Putamen (tissue), 1 donor: ENCODE measurements at regions not wholly inside any gene's neighbourhood (a gene's known extent, or its start where the extent isn't known, plus 50 kb on each side); places are given as distances from the start of the nearest gene placed in this dataset.
"Not testable (repeated sequence)": the region's sequence is repeated elsewhere in the genome, so short reads cannot be mapped to it uniquely, and the experiment has no call there.

Experiments
- DNase-seq: peaks from one replicate; pipeline ENCODE4 v3.0.0-alpha.2; 2016; ENCODE audit warnings: low spot score

DNA sequence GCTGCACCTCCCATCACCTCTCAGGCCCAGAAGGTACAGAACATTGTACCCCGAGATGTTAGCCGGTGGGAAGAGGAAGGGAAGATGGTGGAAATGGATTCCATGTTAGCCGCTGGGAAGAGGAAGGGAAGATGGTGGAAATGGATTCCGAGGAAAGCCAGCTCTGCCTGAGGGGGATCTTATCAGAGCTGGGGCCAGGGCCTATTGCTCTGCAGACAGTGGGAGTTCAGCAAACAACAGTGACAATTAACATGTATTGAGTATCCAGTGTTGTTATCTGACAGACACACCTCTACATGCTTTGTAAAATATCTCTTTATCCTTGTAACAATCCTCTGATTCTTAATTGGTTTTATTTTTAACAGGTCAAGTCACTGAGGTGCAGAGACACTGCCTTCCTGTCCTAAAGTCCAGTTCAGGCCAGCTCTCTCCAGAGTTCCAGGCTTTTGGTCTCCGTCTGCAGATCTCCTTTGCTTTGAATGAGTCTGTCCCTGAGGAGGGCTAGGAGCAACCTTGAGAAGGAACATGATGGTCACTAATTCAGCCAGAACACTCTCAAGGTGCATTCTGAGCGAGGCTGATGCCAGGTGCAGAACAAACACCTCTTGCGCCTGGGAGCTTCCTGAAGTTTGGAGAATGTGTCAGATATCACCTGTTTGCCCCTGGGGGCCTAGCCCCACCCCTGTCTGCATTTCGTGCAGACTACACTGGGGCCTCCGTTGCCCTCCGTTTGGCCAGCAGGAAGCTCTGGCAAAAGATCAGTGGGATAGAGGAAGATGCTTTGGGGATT is 82.4 kb upstream of the PODXL start:
- DNase-seq = no peak

DNA sequence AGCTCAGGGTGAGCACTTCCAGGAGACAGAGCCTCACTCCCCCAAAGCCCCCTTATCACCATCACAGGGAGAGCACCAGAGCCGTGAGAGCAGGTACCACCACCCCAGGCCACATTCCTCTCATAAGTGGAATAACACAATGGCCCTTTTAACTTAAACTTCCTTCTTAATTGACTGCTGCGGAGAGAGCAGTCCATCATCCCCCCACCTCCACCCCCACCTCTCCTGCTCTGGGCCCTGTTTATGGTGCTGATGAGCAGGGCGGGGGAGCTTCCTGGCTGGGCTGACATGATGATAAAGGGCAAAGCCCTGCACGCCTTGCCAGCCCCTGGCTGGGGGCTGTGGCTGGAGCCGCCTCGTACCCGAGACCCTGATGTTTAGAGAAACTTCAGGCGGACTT is 81.4 kb upstream of the PODXL start:
- no peak for DNase-seq

GRCh38 chr7:131636092-131636491 is 79.7 kb upstream of the PODXL start:
- no peak for DNase-seq

GRCh38 chr7:131634197-131634596 is 77.8 kb upstream of the PODXL start:
- not testable (repeated sequence) for DNase-seq

DNA sequence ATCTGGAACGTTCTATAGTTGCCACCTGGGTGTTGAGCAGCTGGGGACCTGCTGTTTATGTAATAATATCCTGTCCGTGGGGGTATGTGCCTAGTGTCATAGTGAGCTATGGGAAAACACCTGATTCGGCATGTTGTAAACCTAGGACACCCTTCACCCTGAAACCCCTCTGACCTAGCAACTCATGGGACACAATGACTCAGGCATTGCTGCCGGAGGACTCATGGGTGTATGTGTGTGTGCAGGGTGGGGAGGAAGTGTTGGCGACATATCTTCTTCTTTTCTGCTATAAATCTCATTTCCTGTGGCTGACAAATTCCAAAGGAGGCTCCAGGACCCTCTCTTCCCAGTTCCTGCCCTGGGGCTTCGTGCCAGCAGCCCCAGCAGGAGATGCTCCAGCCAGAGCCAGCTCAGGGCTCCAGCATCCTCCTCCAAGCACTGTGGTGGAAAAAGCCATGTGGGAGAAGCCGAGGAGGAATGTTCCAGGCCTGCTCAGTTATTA is 77.0 kb upstream of the PODXL start:
- no peak for DNase-seq

GRCh38 chr7:131630427-131630826 is 74.0 kb upstream of the PODXL start:
- DNase-seq = no peak

GRCh38 chr7:131629217-131629882 is 72.9 kb upstream of the PODXL start:
- DNase-seq = no peak

DNA sequence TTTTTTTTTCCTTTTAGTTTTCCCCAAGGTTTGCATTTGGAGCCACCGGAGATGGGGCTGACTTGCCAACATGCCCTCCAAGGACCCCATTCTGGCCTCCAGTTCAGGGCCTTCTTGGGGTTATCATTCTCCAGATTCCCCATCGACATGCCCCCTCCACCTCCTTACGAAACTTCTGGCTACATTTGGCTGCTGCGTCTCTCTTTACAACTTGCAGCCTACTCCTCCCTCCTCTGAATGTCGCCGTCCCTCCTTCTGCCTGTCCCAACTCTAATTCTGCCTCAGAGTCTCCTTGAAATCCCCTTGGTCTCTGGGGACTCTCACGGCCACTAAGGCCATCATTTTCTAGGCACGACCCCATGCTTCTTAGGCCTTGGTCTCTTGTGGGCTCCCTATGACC is 72.2 kb upstream of the PODXL start:
- no peak for DNase-seq

- no peak for DNase-seq
Measured at GRCh38 chr7:131627735-131628190, 71.3 kb upstream of the PODXL start.

GRCh38 chr7:131626643-131627042 is 70.2 kb upstream of the PODXL start:
- no peak for DNase-seq

GRCh38 chr7:131625817-131626372 is 69.5 kb upstream of the PODXL start:
- no peak for DNase-seq

DNA sequence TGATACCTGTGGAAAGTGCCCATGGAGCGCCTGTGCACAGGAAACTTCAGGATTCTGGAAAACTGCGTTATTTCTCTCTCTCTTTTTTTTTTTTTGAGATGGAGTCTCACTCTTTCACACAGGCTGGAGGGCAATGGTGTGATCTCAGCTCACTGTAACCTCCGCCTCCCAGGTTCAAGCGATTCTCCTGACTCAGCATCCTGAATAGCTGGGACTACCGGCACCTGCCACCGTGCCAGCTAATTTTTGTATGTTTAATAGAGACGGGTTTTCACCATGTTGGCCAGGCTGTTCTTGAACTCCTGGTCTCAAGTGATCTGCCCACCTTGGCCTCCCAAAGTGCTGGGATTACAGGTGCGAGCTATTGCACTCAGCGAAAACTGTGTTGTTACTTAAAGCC is 68.9 kb upstream of the PODXL start:
- not testable (repeated sequence) for DNase-seq

GRCh38 chr7:131624536-131624935 is 68.1 kb upstream of the PODXL start:
- DNase-seq = no peak

- no peak for DNase-seq
Measured at GRCh38 chr7:131623154-131623553, 66.7 kb upstream of the PODXL start.

- DNase-seq = no peak
Measured at GRCh38 chr7:131621652-131622051, 65.2 kb upstream of the PODXL start.

GRCh38 chr7:131620673-131621609 is 64.5 kb upstream of the PODXL start:
- DNase-seq = no peak

GRCh38 chr7:131619336-131620305 is 63.2 kb upstream of the PODXL start:
- no peak for DNase-seq

DNA sequence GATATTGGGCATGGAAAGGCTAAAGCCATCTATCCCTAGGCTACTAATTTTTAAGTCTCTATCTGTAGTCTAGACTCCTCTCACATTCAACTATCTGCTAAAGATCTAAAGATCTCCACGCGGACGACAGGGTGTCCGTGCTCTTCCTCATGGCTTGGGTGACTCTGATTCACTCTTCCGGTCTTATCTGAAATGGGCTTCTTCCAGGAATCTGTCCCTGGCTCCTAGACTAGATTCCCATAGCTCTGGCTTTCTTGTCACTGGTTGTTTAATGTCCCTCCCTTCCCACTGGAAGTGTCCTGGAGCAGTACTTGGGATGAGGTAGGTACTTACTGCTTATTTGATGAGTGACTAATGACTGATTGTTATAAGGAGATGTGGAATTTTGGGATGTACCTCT is 62.0 kb upstream of the PODXL start:
- DNase-seq = no peak

DNA sequence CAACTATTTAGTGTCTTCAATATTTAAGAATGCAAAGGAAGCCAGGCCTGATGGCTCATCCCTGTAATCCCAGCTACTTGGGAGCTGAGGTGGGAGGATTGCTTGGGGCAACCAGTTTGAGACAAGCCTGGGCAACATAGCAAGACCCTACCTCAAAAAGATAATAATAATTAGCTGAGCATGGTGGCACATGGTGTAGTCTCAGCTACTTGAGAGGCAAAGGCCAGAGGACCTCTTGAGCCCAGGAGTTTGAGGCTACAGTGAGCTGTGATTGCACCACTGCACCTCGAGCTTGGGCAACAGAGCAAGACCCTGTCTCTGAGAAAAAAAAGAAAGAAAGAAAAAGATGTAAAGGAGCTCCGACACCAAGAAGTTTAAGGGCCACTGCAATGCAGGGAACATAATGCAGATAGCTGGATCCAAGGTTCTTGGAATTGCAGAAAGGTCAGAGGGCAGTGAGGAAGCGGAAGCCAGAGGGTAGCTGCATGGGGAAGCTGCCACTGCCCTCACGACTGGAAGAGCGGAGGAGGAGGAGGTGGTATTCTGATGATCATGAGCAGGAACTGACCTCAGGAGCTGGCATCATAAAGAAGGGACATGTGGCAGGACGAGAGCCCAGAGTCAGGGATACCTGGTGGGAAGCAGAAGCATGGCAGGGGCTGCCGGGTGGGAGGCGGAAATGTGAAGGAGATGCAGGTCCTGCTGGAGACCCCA is 60.2 kb upstream of the PODXL start:
- DNase-seq = no peak

- no peak for DNase-seq
Measured at GRCh38 chr7:131613909-131614308, 57.5 kb upstream of the PODXL start.
